ENCODE measurements at regions not wholly inside any gene's neighbourhood (a gene's known extent, or its start where the extent isn't known, plus 50 kb on each side); places are given as distances from the start of the nearest gene placed in this dataset.

DNA sequence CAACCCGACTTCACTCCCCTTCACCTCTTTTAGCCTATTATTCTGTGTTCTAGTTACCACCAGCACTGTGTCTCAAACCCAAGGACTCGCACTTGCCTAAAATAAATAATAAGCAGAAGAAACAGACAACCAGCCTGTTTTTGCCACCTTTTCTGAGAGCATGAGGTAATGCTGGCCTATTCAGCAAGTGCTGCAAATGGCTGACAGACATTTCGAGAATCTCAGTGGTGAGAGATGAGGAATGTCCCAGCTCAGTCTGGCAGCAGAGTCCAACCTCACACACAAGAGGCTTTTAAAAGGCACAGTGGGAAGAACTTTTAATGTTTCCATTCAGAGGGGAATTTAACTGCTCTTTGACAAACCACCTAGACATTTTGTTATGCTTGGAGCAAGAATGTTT lies 143.3 kb upstream of the GMNC start:
- Mint-ChIP-seq H3K4me1 (no peaks in the 10 kb centered on the region), H3K4me3 (no peak overlapping the region), H3K27me3 (peaks cover 0 to 4% of the 10 kb centered on the region in 2 donors), H3K9me3 (peaks cover 0 to 8% (median 3%) of the 10 kb centered on the region in 3 donors), H3K27ac (no peak overlapping the region), H3K36me3 (no peaks in the 10 kb centered on the region)
- no peak overlapping the region for H3K27ac ChIP-seq (ENCODE audit: low read length)
- H3K36me3 ChIP-seq (ENCODE audit: control insufficient read depth in 2 of 2, extremely low read depth in 1 of 2, insufficient read depth in 1 of 2, low read length in 1 of 2), result no peaks in the 10 kb centered on the region
- 80% methylated on average over 1 of the region's 3 CpGs for WGBS (ENCODE audit: insufficient coverage)
- DNase-seq (no peak), ATAC-seq (replicated peaks in 1 of 4) (no peak)
- no peaks in the 10 kb centered on the region for H3K27me3 ChIP-seq (replicated peaks in 1 of 2; ENCODE audit: control insufficient read depth in 2 of 2, extremely low read depth in 1 of 2, insufficient read depth in 2 of 2, low read length in 1 of 2)
- H3K4me3 ChIP-seq (ENCODE audit: control insufficient read depth in 1 of 2, extremely low read depth in 1 of 2, low read length in 1 of 2), result no peak overlapping the region
- H3K4me1 ChIP-seq (ENCODE audit: control insufficient read depth in 1 of 2, extremely low read depth in 1 of 2, insufficient read depth in 2 of 2, low read length in 2 of 2), result no peaks in the 10 kb centered on the region
- H3K9me3 ChIP-seq, result no peaks in the 10 kb centered on the region
- ChIA-PET CTCF (no interaction called here), POLR2A (no interaction called here)

DNA sequence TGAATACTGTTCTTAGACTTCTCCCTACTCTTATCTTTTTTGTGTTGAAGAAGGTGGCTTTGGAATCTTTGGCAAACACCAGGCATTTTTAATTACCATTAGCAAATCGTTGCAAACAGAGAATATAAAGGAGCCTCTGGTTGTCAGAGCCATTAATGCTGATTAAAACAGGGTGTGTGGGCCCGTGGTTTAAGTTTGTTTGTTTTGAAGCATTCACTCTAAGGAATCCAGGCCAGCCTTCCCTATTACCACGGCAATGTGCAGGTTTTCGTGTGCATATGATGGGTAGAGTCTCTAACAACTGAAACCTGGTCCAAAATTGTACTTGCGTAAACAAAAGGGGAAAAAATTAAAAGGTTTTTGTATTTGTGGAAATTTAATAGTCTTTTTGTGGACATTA lies 141.2 kb upstream of the GMNC start:
- DNase-seq, result no peak
- no peaks in the 10 kb centered on the region for H3K9me3 ChIP-seq
- no peaks in the 10 kb centered on the region for H3K4me1 Mint-ChIP-seq
- H3K4me3 ChIP-seq (ENCODE audit: control insufficient read depth in 1 of 2, extremely low read depth in 1 of 2, low read length in 1 of 2), result no peak overlapping the region
- H3K4me3 Mint-ChIP-seq, result no peak overlapping the region
- no peak overlapping the region for H3K27ac Mint-ChIP-seq
- no peaks in the 10 kb centered on the region for H3K27me3 ChIP-seq (replicated peaks in 1 of 2; ENCODE audit: control insufficient read depth in 2 of 2, extremely low read depth in 1 of 2, insufficient read depth in 2 of 2, low read length in 1 of 2)
- no peak for ATAC-seq (replicated peaks in 1 of 4)
- peaks cover 0 to 8% (median 3%) of the 10 kb centered on the region in 3 donors for H3K9me3 Mint-ChIP-seq
- WGBS (ENCODE audit: insufficient coverage), result no CpG with 5 or more reads among the region's 5 CpGs
- ChIA-PET POLR2A (no interaction called here), CTCF (no interaction called here)
- no peaks in the 10 kb centered on the region for H3K36me3 ChIP-seq (ENCODE audit: control insufficient read depth in 2 of 2, extremely low read depth in 1 of 2, insufficient read depth in 1 of 2, low read length in 1 of 2)
- no peaks in the 10 kb centered on the region for H3K4me1 ChIP-seq (ENCODE audit: control insufficient read depth in 1 of 2, extremely low read depth in 1 of 2, insufficient read depth in 2 of 2, low read length in 2 of 2)
- no peak overlapping the region for H3K27ac ChIP-seq (ENCODE audit: low read length)
- no peaks in the 10 kb centered on the region for H3K36me3 Mint-ChIP-seq
- H3K27me3 Mint-ChIP-seq, result peaks cover 0 to 4% of the 10 kb centered on the region in 2 donors

DNA sequence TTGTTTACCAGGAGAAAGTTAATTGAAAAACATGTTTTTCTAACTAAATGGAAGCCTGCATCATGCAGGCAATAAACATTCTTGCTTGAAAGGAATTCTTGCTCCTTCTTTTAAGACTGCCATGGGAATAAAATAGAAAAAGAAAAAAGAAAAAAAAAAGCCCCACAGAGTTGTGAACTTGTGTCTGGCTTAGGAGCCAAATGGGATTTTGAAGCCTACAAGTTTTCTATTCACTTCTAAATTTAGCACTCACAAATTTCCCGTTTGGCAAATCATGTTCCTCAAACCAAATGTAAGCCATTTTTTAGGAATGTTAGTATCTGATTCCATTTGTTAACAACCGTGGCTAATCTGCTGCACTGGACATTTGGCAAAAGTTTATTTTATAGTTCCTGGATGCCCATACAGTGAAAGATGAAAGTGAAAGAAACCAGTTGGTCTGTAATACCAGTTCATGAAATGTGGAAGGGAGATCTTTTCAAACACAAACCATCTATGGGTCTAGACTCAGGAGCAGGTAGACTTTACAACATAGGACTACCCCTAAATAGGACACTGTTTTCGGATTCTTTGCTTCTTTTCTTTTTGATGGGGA lies 133.8 kb upstream of the GMNC start:
- H3K36me3 ChIP-seq (ENCODE audit: control insufficient read depth in 2 of 2, extremely low read depth in 1 of 2, insufficient read depth in 1 of 2, low read length in 1 of 2), result no peaks in the 10 kb centered on the region
- Mint-ChIP-seq H3K9me3 (peaks cover 0 to 4% (median 0%) of the 10 kb centered on the region in 3 donors), H3K27me3 (no peaks in the 10 kb centered on the region), H3K4me1 (no peaks in the 10 kb centered on the region), H3K4me3 (no peak overlapping the region), H3K36me3 (no peaks in the 10 kb centered on the region), H3K27ac (no peak overlapping the region)
- no peaks in the 10 kb centered on the region for H3K4me1 ChIP-seq (ENCODE audit: control insufficient read depth in 1 of 2, extremely low read depth in 1 of 2, insufficient read depth in 2 of 2, low read length in 2 of 2)
- H3K27ac ChIP-seq (ENCODE audit: low read length), result no peak overlapping the region
- DNase-seq, result no peak
- no peak for ATAC-seq (replicated peaks in 1 of 4)
- no peaks in the 10 kb centered on the region for H3K27me3 ChIP-seq (replicated peaks in 1 of 2; ENCODE audit: control insufficient read depth in 2 of 2, extremely low read depth in 1 of 2, insufficient read depth in 2 of 2, low read length in 1 of 2)
- no peak overlapping the region for H3K4me3 ChIP-seq (ENCODE audit: control insufficient read depth in 1 of 2, extremely low read depth in 1 of 2, low read length in 1 of 2)
- ChIA-PET POLR2A (no interaction called here), CTCF (no interaction called here)
- no CpG with 5 or more reads among the region's 3 CpGs for WGBS (ENCODE audit: insufficient coverage)
- H3K9me3 ChIP-seq, result no peaks in the 10 kb centered on the region

DNA sequence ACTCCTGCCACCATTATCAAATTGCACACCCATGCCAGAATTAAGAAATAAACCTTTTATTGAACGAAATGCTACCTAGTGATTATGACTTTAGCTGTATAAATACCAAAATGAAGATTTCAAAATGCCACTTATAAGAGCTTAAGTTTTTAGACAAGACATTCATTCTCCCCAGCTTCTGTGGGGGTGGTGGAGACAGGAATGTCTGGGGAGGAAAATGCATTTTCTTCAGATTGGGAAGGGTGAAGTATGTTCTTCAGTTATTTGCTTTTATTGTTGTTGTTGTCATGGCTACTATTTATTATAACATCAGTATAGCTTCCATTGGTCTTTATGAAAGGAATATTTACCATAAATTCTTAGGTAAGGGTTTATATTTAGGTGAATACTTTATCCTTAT lies 132.7 kb upstream of the GMNC start:
- H3K4me3 Mint-ChIP-seq, result no peak overlapping the region
- ChIA-PET POLR2A (no interaction called here), CTCF (no interaction called here)
- Histone ChIP-seq H3K27me3 (replicated peaks in 1 of 2; ENCODE audit: control insufficient read depth in 2 of 2, extremely low read depth in 1 of 2, insufficient read depth in 2 of 2, low read length in 1 of 2) (no peaks in the 10 kb centered on the region), H3K9me3 (no peaks in the 10 kb centered on the region), H3K36me3 (ENCODE audit: control insufficient read depth in 2 of 2, extremely low read depth in 1 of 2, insufficient read depth in 1 of 2, low read length in 1 of 2) (no peaks in the 10 kb centered on the region), H3K4me3 (ENCODE audit: control insufficient read depth in 1 of 2, extremely low read depth in 1 of 2, low read length in 1 of 2) (no peak overlapping the region), H3K27ac (ENCODE audit: low read length) (no peak overlapping the region), H3K4me1 (ENCODE audit: control insufficient read depth in 1 of 2, extremely low read depth in 1 of 2, insufficient read depth in 2 of 2, low read length in 2 of 2) (no peaks in the 10 kb centered on the region)
- H3K36me3 Mint-ChIP-seq, result no peaks in the 10 kb centered on the region
- no CpG with 5 or more reads among the region's 1 CpG for WGBS (ENCODE audit: insufficient coverage)
- no peaks in the 10 kb centered on the region for H3K27me3 Mint-ChIP-seq
- no peak overlapping the region for H3K27ac Mint-ChIP-seq
- no peaks in the 10 kb centered on the region for H3K4me1 Mint-ChIP-seq
- DNase-seq (no peak), ATAC-seq (replicated peaks in 1 of 4) (no peak)
- peaks cover 0 to 4% (median 0%) of the 10 kb centered on the region in 3 donors for H3K9me3 Mint-ChIP-seq

DNA sequence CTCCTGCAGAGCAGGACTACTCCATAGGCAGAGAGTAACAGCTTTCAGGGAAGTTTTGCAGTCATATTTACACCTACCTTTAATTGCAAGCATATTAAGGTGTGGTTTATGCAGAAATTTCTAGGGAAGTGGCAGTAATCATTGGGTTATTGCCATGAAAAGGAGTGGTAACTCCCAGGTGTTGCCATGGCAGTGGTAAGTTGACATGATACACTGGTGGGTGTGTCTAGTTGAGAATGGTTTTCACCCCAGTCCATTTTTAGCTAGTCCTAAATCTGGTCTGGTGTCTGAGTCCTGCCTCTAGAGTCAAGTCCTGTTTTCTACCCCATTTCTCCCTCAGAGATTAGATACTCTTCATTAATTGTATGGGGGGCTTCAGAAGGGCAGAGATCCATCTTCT lies 128.4 kb upstream of the GMNC start:
- Mint-ChIP-seq H3K4me1 (no peaks in the 10 kb centered on the region), H3K4me3 (no peak overlapping the region), H3K27me3 (no peaks in the 10 kb centered on the region), H3K27ac (no peak overlapping the region), H3K36me3 (no peaks in the 10 kb centered on the region), H3K9me3 (peaks cover 15 to 24% (median 18%) of the 10 kb centered on the region in 3 donors)
- DNase-seq, result no peak
- H3K4me1 ChIP-seq (ENCODE audit: control insufficient read depth in 1 of 2, extremely low read depth in 1 of 2, insufficient read depth in 2 of 2, low read length in 2 of 2), result no peaks in the 10 kb centered on the region
- no peak overlapping the region for H3K27ac ChIP-seq (ENCODE audit: low read length)
- no peaks in the 10 kb centered on the region for H3K36me3 ChIP-seq (ENCODE audit: control insufficient read depth in 2 of 2, extremely low read depth in 1 of 2, insufficient read depth in 1 of 2, low read length in 1 of 2)
- POLR2A ChIA-PET, result no interaction called here
- CTCF ChIA-PET, result no interaction called here
- H3K27me3 ChIP-seq (replicated peaks in 1 of 2; ENCODE audit: control insufficient read depth in 2 of 2, extremely low read depth in 1 of 2, insufficient read depth in 2 of 2, low read length in 1 of 2), result no peaks in the 10 kb centered on the region
- H3K4me3 ChIP-seq (ENCODE audit: control insufficient read depth in 1 of 2, extremely low read depth in 1 of 2, low read length in 1 of 2), result no peak overlapping the region
- ATAC-seq (replicated peaks in 1 of 4), result no peak
- no peaks in the 10 kb centered on the region for H3K9me3 ChIP-seq

DNA sequence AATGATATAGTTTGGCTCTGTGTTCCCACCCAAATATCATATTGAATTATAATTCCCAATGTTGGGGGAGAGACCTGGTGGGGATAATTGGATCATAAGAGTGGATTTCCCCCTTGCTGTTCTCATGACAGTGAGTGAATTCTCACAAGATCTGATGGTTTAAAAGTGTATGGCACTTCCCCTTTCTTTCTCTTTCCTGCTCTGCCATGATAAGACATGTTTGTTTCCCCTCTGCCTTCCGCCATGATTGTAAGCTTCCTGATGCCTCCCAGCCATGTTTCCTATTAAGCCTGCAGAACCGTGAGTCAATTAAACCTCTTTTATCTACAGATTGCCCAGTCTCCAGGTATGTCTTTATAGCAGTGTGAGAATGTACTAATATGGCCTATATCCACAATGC lies 126.7 kb upstream of the GMNC start:
- Mint-ChIP-seq H3K27me3 (no peaks in the 10 kb centered on the region), H3K9me3 (peaks cover 15 to 23% (median 18%) of the 10 kb centered on the region in 3 donors), H3K4me3 (no peak overlapping the region), H3K27ac (no peak overlapping the region), H3K4me1 (no peaks in the 10 kb centered on the region), H3K36me3 (no peaks in the 10 kb centered on the region)
- Histone ChIP-seq H3K4me3 (ENCODE audit: control insufficient read depth in 1 of 2, extremely low read depth in 1 of 2, low read length in 1 of 2) (no peak overlapping the region), H3K27me3 (replicated peaks in 1 of 2; ENCODE audit: control insufficient read depth in 2 of 2, extremely low read depth in 1 of 2, insufficient read depth in 2 of 2, low read length in 1 of 2) (no peaks in the 10 kb centered on the region), H3K4me1 (ENCODE audit: control insufficient read depth in 1 of 2, extremely low read depth in 1 of 2, insufficient read depth in 2 of 2, low read length in 2 of 2) (no peaks in the 10 kb centered on the region), H3K36me3 (ENCODE audit: control insufficient read depth in 2 of 2, extremely low read depth in 1 of 2, insufficient read depth in 1 of 2, low read length in 1 of 2) (no peaks in the 10 kb centered on the region), H3K27ac (ENCODE audit: low read length) (no peak overlapping the region), H3K9me3 (no peaks in the 10 kb centered on the region)
- ChIA-PET CTCF (no interaction called here), POLR2A (no interaction called here)
- no peak for ATAC-seq (replicated peaks in 1 of 4)
- WGBS (ENCODE audit: insufficient coverage), result no CpG with 5 or more reads among the region's 2 CpGs
- DNase-seq, result no peak

DNA sequence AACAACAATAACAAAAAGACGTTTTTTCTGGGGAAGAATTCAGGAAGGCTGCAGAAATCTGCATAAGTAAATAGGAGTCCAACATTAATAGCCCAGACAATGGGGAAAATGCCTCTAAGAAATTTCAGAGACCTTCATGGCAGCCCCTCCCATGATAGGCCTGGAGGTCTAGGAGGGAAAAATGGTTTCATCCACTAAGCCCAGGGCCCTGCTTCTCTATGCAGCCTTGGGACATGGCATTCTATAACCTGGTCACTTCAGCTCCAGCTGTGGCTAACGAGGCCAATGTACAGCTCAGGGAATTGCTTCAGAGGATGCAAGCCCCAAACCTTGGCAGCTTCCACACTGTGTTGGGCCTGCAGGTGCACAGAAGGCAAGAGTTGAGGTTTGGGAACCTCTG lies 125.6 kb upstream of the GMNC start:
- Histone ChIP-seq H3K9me3 (no peaks in the 10 kb centered on the region), H3K4me1 (ENCODE audit: control insufficient read depth in 1 of 2, extremely low read depth in 1 of 2, insufficient read depth in 2 of 2, low read length in 2 of 2) (no peaks in the 10 kb centered on the region), H3K27me3 (replicated peaks in 1 of 2; ENCODE audit: control insufficient read depth in 2 of 2, extremely low read depth in 1 of 2, insufficient read depth in 2 of 2, low read length in 1 of 2) (no peaks in the 10 kb centered on the region), H3K4me3 (ENCODE audit: control insufficient read depth in 1 of 2, extremely low read depth in 1 of 2, low read length in 1 of 2) (no peak overlapping the region), H3K27ac (ENCODE audit: low read length) (no peak overlapping the region), H3K36me3 (ENCODE audit: control insufficient read depth in 2 of 2, extremely low read depth in 1 of 2, insufficient read depth in 1 of 2, low read length in 1 of 2) (no peaks in the 10 kb centered on the region)
- DNase-seq, result no peak
- ATAC-seq (replicated peaks in 1 of 4), result no peak
- CTCF ChIA-PET, result no interaction called here
- no peaks in the 10 kb centered on the region for H3K4me1 Mint-ChIP-seq
- H3K4me3 Mint-ChIP-seq, result no peak overlapping the region
- no peak overlapping the region for H3K27ac Mint-ChIP-seq
- 36% methylated on average over 1 of the region's 2 CpGs for WGBS (ENCODE audit: insufficient coverage)
- no peaks in the 10 kb centered on the region for H3K36me3 Mint-ChIP-seq
- POLR2A ChIA-PET, result no interaction called here
- H3K9me3 Mint-ChIP-seq, result peaks cover 15 to 23% (median 18%) of the 10 kb centered on the region in 3 donors
- H3K27me3 Mint-ChIP-seq, result no peaks in the 10 kb centered on the region

All from T-cell (primary cell).